B cell (primary cell): ENCODE measurements at regions not wholly inside any gene's neighbourhood (a gene's known extent, or its start where the extent isn't known, plus 50 kb on each side); places are given as distances from the start of the nearest gene placed in this dataset.

Experiments
- CTCF ChIP-seq: fragments of 200-600 bp; IDR thresholded peaks from one replicate; pipeline ENCODE4 v1.8.0; 2022; ENCODE audit warnings: antibody characterized with exemption, mild to moderate bottlenecking
- EZH2 ChIP-seq: IDR thresholded peaks from 2 replicates; pipeline ENCODE4 v1.6.1; 2012; ENCODE audit warnings: borderline replicate concordance, low read depth, mild to moderate bottlenecking, moderate library complexity, low read length; ENCODE audit not compliant: insufficient read depth, poor library complexity, severe bottlenecking

DNA sequence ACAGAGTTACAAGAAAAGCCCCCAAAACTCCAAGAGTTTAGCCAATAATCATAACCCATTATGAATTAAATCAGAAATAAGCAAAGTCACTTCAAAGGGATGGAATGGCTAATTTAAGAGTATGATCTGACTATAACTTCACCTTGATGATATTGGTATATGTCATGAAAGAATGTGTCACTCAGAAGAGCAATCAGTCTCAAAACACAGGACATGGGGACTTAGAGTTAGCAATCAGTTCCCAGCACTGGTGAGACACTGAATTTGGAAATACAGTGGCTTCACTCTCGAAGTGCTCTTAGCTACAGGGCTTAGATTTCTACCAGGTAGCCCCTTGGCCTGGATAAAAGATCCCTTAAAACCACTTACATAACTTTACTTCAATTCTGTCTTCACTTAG is 65.7 kb upstream of the EXOC1L start:
- TF ChIP-seq CTCF = no peak
- no peak for TF ChIP-seq EZH2
